HL-60 (cell line): ENCODE measurements at regions not wholly inside any gene's neighbourhood (a gene's known extent, or its start where the extent isn't known, plus 50 kb on each side); places are given as distances from the start of the nearest gene placed in this dataset.

ENCODE experiments used
- DNase-seq, 2 experiments: peaks; one replicate each; pipeline ENCODE4 v3.0.0-alpha.2; 2010 to 2020; ENCODE audit warnings: low read depth in 1 of 2, low spot score in 1 of 2
- H3K27ac ChIP-seq: fragments of 250-450 bp; sonication (Bioruptor Pico); replicated peaks from 2 replicates; pipeline ENCODE4 v1.5.1; 2020; ENCODE audit warnings: mild to moderate bottlenecking, moderate library complexity
- H3K27me3 ChIP-seq: fragments of 250-450 bp; sonication (Bioruptor Pico); 2 replicates; pipeline ENCODE4 v1.5.1; 2021; ENCODE audit warnings: mild to moderate bottlenecking, moderate library complexity; ENCODE audit not compliant: insufficient read depth, poor library complexity, severe bottlenecking
- H3K4me3 ChIP-seq: replicated peaks from 2 replicates; pipeline ENCODE4 v1.5.1; 2011; ENCODE audit warnings: mild to moderate bottlenecking, control low read depth, low read length; ENCODE audit not compliant: insufficient read depth
- CTCF ChIP-seq: IDR thresholded peaks from one replicate; pipeline ENCODE4 v1.5.1; 2011; ENCODE audit warnings: low read length, control low read depth, inconsistent platforms; ENCODE audit not compliant: insufficient read depth
- GABPA ChIP-seq: IDR thresholded peaks from 2 replicates; pipeline ENCODE4 v1.6.1; 2012; ENCODE audit warnings: low read depth
- POLR2AphosphoS5 ChIP-seq: IDR thresholded peaks from 2 replicates; pipeline ENCODE4 v1.6.1; 2012; ENCODE audit warnings: low read depth
- REST ChIP-seq: IDR thresholded peaks from 2 replicates; pipeline ENCODE4 v1.6.1; 2012; ENCODE audit warnings: low read depth; ENCODE audit not compliant: insufficient replicate concordance
- SPI1 ChIP-seq: IDR thresholded peaks from 2 replicates; pipeline ENCODE4 v1.6.1; 2012; ENCODE audit warnings: low read depth, mild to moderate bottlenecking, borderline replicate concordance

GRCh38 chr7:131202451-131202850 is 125.2 kb upstream of the MKLN1 start:
- DNase-seq: no peak
- Histone ChIP-seq H3K27me3 (no peaks in the 10 kb centered on the region), H3K27ac (no peak overlapping the region), H3K4me3 (no peak overlapping the region)
- TF ChIP-seq REST (no peak), SPI1 (no peak), POLR2AphosphoS5 (no peak), CTCF (no peak), GABPA (no peak)

GRCh38 chr7:131203291-131203976 is 124.2 kb upstream of the MKLN1 start:
- TF ChIP-seq SPI1 (no peak), REST (no peak), GABPA (no peak), POLR2AphosphoS5 (no peak), CTCF (no peak)
- Histone ChIP-seq H3K27ac (no peak overlapping the region), H3K27me3 (no peaks in the 10 kb centered on the region), H3K4me3 (no peak overlapping the region)
- no peak for DNase-seq

GRCh38 chr7:131208777-131209176 is 118.9 kb upstream of the MKLN1 start:
- H3K4me3 ChIP-seq: no peak overlapping the region
- H3K27me3 ChIP-seq: no peaks in the 10 kb centered on the region
- TF ChIP-seq GABPA: no peak
- TF ChIP-seq POLR2AphosphoS5: no peak
- TF ChIP-seq CTCF: no peak
- no peak for TF ChIP-seq REST
- no peak for TF ChIP-seq SPI1
- H3K27ac ChIP-seq: no peak overlapping the region
- DNase-seq: no peak
